ENCODE measurements at regions not wholly inside any gene's neighbourhood (a gene's known extent, or its start where the extent isn't known, plus 50 kb on each side); places are given as distances from the start of the nearest gene placed in this dataset.

DNA sequence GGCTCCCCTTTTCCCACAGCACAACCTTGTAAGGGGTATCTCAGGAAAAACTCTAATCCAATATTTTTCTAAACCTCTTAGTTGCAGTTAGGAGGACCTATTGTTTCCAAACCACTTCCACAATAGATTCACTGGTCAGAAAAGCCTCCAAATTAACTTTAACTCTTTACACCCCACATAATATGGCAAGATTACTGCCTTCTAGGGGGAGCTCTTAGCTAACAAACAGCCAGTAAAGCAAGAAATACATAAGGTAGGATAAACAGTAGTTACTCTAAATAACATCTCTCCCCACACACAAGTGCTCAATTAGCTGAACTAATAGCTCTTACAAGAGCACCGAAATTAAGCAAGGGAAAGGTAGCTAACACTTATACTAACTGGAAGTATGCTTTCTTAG is 192.1 kb upstream of the KIF2B start:
- TF ChIP-seq, protein P1, sequence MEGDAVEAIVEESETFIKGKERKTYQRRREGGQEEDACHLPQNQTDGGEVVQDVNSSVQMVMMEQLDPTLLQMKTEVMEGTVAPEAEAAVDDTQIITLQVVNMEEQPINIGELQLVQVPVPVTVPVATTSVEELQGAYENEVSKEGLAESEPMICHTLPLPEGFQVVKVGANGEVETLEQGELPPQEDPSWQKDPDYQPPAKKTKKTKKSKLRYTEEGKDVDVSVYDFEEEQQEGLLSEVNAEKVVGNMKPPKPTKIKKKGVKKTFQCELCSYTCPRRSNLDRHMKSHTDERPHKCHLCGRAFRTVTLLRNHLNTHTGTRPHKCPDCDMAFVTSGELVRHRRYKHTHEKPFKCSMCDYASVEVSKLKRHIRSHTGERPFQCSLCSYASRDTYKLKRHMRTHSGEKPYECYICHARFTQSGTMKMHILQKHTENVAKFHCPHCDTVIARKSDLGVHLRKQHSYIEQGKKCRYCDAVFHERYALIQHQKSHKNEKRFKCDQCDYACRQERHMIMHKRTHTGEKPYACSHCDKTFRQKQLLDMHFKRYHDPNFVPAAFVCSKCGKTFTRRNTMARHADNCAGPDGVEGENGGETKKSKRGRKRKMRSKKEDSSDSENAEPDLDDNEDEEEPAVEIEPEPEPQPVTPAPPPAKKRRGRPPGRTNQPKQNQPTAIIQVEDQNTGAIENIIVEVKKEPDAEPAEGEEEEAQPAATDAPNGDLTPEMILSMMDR (IDR thresholded peaks at IDR 0.05) = no peak
- TF ChIP-seq TCF7L2 (IDR thresholded peaks at IDR 0.05; ENCODE audit: low read depth, low read length) (no peak), POLR2AphosphoS5 (IDR thresholded peaks at IDR 0.05; ENCODE audit: low read depth, low read length) (no peak)
- TF ChIP-seq, protein P2, sequence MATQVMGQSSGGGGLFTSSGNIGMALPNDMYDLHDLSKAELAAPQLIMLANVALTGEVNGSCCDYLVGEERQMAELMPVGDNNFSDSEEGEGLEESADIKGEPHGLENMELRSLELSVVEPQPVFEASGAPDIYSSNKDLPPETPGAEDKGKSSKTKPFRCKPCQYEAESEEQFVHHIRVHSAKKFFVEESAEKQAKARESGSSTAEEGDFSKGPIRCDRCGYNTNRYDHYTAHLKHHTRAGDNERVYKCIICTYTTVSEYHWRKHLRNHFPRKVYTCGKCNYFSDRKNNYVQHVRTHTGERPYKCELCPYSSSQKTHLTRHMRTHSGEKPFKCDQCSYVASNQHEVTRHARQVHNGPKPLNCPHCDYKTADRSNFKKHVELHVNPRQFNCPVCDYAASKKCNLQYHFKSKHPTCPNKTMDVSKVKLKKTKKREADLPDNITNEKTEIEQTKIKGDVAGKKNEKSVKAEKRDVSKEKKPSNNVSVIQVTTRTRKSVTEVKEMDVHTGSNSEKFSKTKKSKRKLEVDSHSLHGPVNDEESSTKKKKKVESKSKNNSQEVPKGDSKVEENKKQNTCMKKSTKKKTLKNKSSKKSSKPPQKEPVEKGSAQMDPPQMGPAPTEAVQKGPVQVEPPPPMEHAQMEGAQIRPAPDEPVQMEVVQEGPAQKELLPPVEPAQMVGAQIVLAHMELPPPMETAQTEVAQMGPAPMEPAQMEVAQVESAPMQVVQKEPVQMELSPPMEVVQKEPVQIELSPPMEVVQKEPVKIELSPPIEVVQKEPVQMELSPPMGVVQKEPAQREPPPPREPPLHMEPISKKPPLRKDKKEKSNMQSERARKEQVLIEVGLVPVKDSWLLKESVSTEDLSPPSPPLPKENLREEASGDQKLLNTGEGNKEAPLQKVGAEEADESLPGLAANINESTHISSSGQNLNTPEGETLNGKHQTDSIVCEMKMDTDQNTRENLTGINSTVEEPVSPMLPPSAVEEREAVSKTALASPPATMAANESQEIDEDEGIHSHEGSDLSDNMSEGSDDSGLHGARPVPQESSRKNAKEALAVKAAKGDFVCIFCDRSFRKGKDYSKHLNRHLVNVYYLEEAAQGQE (IDR thresholded peaks at IDR 0.05; ENCODE audit: insufficient read depth in 1 of 2, low read depth in 2 of 2, low read length in 1 of 2) = no peak

Data from Panc1 (cell line).